ENCODE measurements at regions not wholly inside any gene's neighbourhood (a gene's known extent, or its start where the extent isn't known, plus 50 kb on each side); places are given as distances from the start of the nearest gene placed in this dataset.

DNA sequence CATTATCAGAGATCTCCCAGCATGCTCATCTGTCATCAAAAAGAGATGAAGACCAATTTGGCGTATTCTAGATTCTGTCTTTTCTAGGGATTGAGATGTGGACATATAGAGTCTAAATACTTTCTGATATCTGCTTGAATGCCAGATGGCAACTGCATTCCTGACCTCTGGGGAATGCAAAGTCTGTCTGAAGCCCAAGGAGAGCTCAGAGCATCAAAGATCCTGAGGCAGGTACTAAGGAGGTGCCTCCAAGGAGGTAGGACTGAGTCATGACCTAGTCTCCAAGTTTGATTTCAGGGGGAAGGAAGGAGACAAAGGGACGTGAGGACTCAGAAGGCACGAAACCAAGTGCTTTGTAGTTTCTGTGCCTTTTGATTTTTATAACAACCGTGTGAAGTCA lies 448.4 kb downstream of the HS3ST3B1 start:
- Mint-ChIP-seq H3K4me1 (ENCODE audit: unreplicated experiment) (peaks cover 8% of the 10 kb centered on the region), H3K36me3 (no peaks in the 10 kb centered on the region), H3K9me3 (peaks cover 14% of the 10 kb centered on the region), H3K27me3 (peaks cover 2% of the 10 kb centered on the region), H3K27ac (no peak overlapping the region), H3K4me3 (no peak overlapping the region)
- no peak for DNase-seq (ENCODE audit: extremely low spot score, unreplicated experiment)
- TF ChIP-seq, protein P1, sequence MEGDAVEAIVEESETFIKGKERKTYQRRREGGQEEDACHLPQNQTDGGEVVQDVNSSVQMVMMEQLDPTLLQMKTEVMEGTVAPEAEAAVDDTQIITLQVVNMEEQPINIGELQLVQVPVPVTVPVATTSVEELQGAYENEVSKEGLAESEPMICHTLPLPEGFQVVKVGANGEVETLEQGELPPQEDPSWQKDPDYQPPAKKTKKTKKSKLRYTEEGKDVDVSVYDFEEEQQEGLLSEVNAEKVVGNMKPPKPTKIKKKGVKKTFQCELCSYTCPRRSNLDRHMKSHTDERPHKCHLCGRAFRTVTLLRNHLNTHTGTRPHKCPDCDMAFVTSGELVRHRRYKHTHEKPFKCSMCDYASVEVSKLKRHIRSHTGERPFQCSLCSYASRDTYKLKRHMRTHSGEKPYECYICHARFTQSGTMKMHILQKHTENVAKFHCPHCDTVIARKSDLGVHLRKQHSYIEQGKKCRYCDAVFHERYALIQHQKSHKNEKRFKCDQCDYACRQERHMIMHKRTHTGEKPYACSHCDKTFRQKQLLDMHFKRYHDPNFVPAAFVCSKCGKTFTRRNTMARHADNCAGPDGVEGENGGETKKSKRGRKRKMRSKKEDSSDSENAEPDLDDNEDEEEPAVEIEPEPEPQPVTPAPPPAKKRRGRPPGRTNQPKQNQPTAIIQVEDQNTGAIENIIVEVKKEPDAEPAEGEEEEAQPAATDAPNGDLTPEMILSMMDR (conservative IDR thresholded peaks at IDR 0.05): no peak

GRCh38 chr17:14748036-14748710 lies 447.3 kb downstream of the HS3ST3B1 start:
- Mint-ChIP-seq H3K27ac (no peak overlapping the region), H3K27me3 (peaks cover 2% of the 10 kb centered on the region), H3K4me1 (ENCODE audit: unreplicated experiment) (peaks cover 8% of the 10 kb centered on the region), H3K36me3 (no peaks in the 10 kb centered on the region), H3K9me3 (peaks cover 14% of the 10 kb centered on the region), H3K4me3 (no peak overlapping the region)
- TF ChIP-seq, protein P1 (conservative IDR thresholded peaks at IDR 0.05): no peak
- no peak for DNase-seq (ENCODE audit: extremely low spot score, unreplicated experiment)

DNA sequence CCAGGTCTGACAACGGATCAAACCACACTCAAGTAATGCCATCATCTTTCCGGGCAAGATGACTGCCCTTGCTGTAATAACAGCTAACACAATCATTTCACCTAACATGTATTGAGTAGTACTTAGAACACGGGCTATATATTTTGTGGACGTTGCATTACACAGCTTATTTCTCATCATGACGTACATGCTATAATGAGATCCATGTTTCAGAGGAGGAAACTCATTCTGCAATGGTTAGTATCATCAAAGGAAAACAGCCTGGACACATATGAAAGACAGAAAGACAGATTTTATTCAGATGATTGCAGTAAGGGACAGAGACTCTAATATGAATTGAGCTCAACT lies 446.7 kb downstream of the HS3ST3B1 start:
- Mint-ChIP-seq H3K36me3 (no peaks in the 10 kb centered on the region), H3K4me3 (no peak overlapping the region), H3K9me3 (peaks cover 14% of the 10 kb centered on the region), H3K27ac (no peak overlapping the region), H3K27me3 (peaks cover 2% of the 10 kb centered on the region), H3K4me1 (ENCODE audit: unreplicated experiment) (peaks cover 8% of the 10 kb centered on the region)
- no peak for DNase-seq (ENCODE audit: extremely low spot score, unreplicated experiment)
- TF ChIP-seq, protein P1 (conservative IDR thresholded peaks at IDR 0.05): no peak

GRCh38 chr17:14746822-14747602 lies 446.1 kb downstream of the HS3ST3B1 start:
- DNase-seq (ENCODE audit: extremely low spot score, unreplicated experiment): no peak
- peaks cover 8% of the 10 kb centered on the region for H3K4me1 Mint-ChIP-seq (ENCODE audit: unreplicated experiment)
- peaks cover 2% of the 10 kb centered on the region for H3K27me3 Mint-ChIP-seq
- H3K4me3 Mint-ChIP-seq: no peak overlapping the region
- no peaks in the 10 kb centered on the region for H3K36me3 Mint-ChIP-seq
- peaks cover 12% of the 10 kb centered on the region for H3K9me3 Mint-ChIP-seq
- H3K27ac Mint-ChIP-seq: no peak overlapping the region
- TF ChIP-seq, protein P1 (conservative IDR thresholded peaks at IDR 0.05): no peak

DNA sequence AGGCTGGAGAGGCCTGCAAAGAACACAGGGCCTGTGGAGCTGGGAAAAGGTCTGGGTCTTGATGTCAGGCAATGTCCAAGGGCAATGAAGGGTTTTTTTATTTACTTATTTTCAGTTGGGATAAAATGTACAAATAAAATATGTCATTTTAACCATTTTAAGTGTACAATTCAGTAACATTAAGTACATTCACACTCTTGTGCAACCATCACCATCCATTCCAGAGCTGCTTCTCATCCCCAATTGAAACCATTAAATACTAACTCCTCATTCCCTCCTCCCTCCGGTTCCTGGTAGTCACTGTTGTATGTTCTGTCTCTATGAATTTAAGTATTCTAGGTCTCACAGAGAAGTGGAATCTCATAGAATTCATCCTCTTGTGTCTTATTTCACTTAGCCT lies 444.7 kb downstream of the HS3ST3B1 start:
- Mint-ChIP-seq H3K4me1 (ENCODE audit: unreplicated experiment) (peaks cover 12% of the 10 kb centered on the region), H3K9me3 (peaks cover 9% of the 10 kb centered on the region), H3K36me3 (no peaks in the 10 kb centered on the region), H3K27me3 (peaks cover 2% of the 10 kb centered on the region), H3K4me3 (no peak overlapping the region), H3K27ac (no peak overlapping the region)
- TF ChIP-seq, protein P1 (conservative IDR thresholded peaks at IDR 0.05): no peak
- DNase-seq (ENCODE audit: extremely low spot score, unreplicated experiment): no peak

All from type B pancreatic cell (in vitro differentiated cells).